CD4-positive, alpha-beta T cell (primary cell): ENCODE measurements at regions not wholly inside any gene's neighbourhood (a gene's known extent, or its start where the extent isn't known, plus 50 kb on each side); places are given as distances from the start of the nearest gene placed in this dataset.

Experiments used
- ATAC-seq: fragments of 200-7000 bp; cut with Tn5 transposase; one replicate; pipeline ENCODE4 v1.10.0; 2022; ENCODE audit warnings: mild to moderate bottlenecking; ENCODE audit not compliant: poor library complexity
- CTCF ChIA-PET: fragments of 350-600 bp; sonication (Branson Sonifier 250); formaldehyde crosslinking; loops from one replicate; lab custom pipeline; 2021; ENCODE audit warnings: antibody characterized with exemption, inconsistent platforms; lab: Charles Lee
- POLR2A ChIA-PET: fragments of 350-600 bp; sonication (Branson Sonifier 250); formaldehyde crosslinking; loops from one replicate; lab custom pipeline; 2021; ENCODE audit warnings: antibody characterized with exemption, inconsistent platforms; lab: Charles Lee
- DNase-seq, 14 experiments: peaks; one replicate each; pipeline ENCODE4 v3.0.0-alpha.2; 2013 to 2020; ENCODE audit warnings: mixed read lengths in 2 of 14
- H3K27ac ChIP-seq, 2 donors: one replicate each; pipeline versions ENCODE4 v1.5.1 to v1.7.0; 2013; ENCODE audit warnings: low read length in 2 of 2, low read depth in 1 of 2, mild to moderate bottlenecking in 1 of 2
- H3K27me3 ChIP-seq, 2 experiments: 1 replicate in 1 of 2; 2 replicates in 1 of 2; pipeline versions ENCODE4 v1.6.1 to v1.7.0; 2013; ENCODE audit warnings: low read length in 2 of 2, control low read depth in 1 of 2, mild to moderate bottlenecking in 1 of 2, moderate library complexity in 1 of 2; ENCODE audit not compliant: insufficient read depth in 2 of 2, control insufficient read depth in 1 of 2
- H3K36me3 ChIP-seq: one replicate; pipeline ENCODE4 v1.6.1; 2013; ENCODE audit warnings: low read length, control low read depth; ENCODE audit not compliant: insufficient read depth
- H3K4me1 ChIP-seq: one replicate; pipeline ENCODE4 v1.6.1; 2013; ENCODE audit warnings: low read length, control low read depth; ENCODE audit not compliant: insufficient read depth
- H3K4me3 ChIP-seq: one replicate; pipeline ENCODE4 v1.5.1; 2013; ENCODE audit warnings: mild to moderate bottlenecking, low read length, moderate library complexity
- H3K9me3 ChIP-seq, 2 experiments: 1 replicate in 1 of 2; 2 replicates in 1 of 2; pipeline versions ENCODE4 v1.6.1 to v1.7.0; 2013; ENCODE audit warnings: low read length in 2 of 2, mild to moderate bottlenecking in 2 of 2, control low read depth in 1 of 2, moderate library complexity in 1 of 2; ENCODE audit not compliant: control insufficient read depth in 1 of 2, insufficient read depth in 1 of 2
- H3K27ac Mint-ChIP-seq: one replicate; pipeline ENCODE4 v1.8.0; 2020; ENCODE audit warnings: mixed read lengths
- H3K27me3 Mint-ChIP-seq: one replicate; pipeline ENCODE4 v1.8.0; 2021; ENCODE audit warnings: mixed read lengths
- H3K36me3 Mint-ChIP-seq: one replicate; pipeline ENCODE4 v1.8.0; 2021; ENCODE audit warnings: low read depth, mixed read lengths
- H3K4me1 Mint-ChIP-seq: one replicate; pipeline ENCODE4 v1.8.0; 2021; ENCODE audit warnings: low read depth, mixed read lengths
- H3K4me3 Mint-ChIP-seq: one replicate; pipeline ENCODE4 v1.8.0; 2020; ENCODE audit warnings: mild to moderate bottlenecking, mixed read lengths
- H3K9me3 Mint-ChIP-seq: one replicate; pipeline ENCODE4 v1.8.0; 2020; ENCODE audit warnings: mixed read lengths
- intact Hi-C, 2 experiments: fragments of 100-400 bp; cut with DNase I in 1 of 2; cut with micrococcal nuclease in 1 of 2; formaldehyde crosslinking; loops; one replicate each; pipeline versions ENCODE4 v1.15.1 to v1.9.0; 2023 to 2025; cut with DNase I, micrococcal nuclease
- TF ChIP-seq, protein P1 (sequence below): fragments of 200-600 bp; IDR thresholded peaks from one replicate; pipeline ENCODE4 v1.8.0; 2022; ENCODE audit warnings: antibody characterized with exemption, mild to moderate bottlenecking

DNA sequence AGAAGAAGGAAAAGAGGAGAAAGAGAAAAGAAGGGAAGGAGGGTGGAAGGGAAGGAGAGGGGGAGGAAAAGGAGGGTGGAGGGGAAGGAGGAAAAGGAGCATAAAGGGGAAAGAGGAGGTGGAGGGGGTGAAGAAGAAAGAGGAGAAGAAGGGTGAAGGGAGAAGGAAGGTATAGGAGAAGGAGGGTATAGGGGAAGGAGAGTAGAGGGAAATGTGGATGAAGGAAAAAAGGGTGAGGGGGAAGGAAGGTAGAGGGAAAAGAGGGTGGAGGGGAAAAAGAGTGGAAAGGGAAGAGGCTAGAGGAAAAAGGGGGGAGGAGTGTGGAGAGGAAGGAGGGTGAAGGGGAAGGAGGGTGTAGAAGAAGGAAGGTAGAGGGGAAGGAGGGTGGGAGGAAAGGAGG, 928.6 kb downstream of the UQCRFS1 start:
- TF ChIP-seq, protein P1, sequence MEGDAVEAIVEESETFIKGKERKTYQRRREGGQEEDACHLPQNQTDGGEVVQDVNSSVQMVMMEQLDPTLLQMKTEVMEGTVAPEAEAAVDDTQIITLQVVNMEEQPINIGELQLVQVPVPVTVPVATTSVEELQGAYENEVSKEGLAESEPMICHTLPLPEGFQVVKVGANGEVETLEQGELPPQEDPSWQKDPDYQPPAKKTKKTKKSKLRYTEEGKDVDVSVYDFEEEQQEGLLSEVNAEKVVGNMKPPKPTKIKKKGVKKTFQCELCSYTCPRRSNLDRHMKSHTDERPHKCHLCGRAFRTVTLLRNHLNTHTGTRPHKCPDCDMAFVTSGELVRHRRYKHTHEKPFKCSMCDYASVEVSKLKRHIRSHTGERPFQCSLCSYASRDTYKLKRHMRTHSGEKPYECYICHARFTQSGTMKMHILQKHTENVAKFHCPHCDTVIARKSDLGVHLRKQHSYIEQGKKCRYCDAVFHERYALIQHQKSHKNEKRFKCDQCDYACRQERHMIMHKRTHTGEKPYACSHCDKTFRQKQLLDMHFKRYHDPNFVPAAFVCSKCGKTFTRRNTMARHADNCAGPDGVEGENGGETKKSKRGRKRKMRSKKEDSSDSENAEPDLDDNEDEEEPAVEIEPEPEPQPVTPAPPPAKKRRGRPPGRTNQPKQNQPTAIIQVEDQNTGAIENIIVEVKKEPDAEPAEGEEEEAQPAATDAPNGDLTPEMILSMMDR = no peak
- ATAC-seq = no peak

DNA sequence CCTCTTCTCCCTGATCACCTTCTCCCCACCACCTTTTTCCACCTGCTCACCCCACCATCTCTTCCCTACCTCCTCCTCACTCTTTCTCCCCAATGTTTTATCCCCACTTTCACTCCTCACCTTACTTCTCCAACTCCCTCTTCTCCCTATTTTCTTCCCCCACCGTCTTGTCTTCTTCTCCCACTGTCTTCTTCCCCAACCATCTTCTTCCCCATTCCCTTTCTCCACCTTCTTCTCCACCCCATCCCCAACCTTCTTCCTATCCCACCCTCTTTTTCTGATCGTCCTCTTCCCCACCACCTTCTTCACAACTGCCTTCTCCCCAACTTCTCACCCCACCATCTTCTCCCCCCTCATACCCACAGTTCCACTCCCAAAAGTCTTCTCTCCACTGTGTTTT, 929.4 kb downstream of the UQCRFS1 start:
- Histone ChIP-seq H3K36me3 (no peaks in the 10 kb centered on the region), H3K27ac (no peak overlapping the region), H3K9me3 (peaks cover 0 to 19% of the 10 kb centered on the region in 2 experiments), H3K4me1 (no peaks in the 10 kb centered on the region), H3K4me3 (no peak overlapping the region), H3K27me3 (no peaks in the 10 kb centered on the region)
- H3K27ac Mint-ChIP-seq = no peak overlapping the region
- CTCF ChIA-PET = no interaction called here
- H3K9me3 Mint-ChIP-seq = peaks cover 12% of the 10 kb centered on the region
- H3K4me1 Mint-ChIP-seq = no peaks in the 10 kb centered on the region
- H3K27me3 Mint-ChIP-seq = no peaks in the 10 kb centered on the region
- no peaks in the 10 kb centered on the region for H3K36me3 Mint-ChIP-seq
- intact Hi-C loops = no loop called here
- H3K4me3 Mint-ChIP-seq = no peak overlapping the region
- DNase-seq (no peak), ATAC-seq (no peak)
- TF ChIP-seq, protein P1 = no peak
- POLR2A ChIA-PET = no interaction called here

More for the DNA sequence above, 928.6 kb downstream of the UQCRFS1 start:
- CTCF ChIA-PET = no interaction called here
- Histone ChIP-seq H3K9me3 (peaks cover 0 to 22% of the 10 kb centered on the region in 2 experiments), H3K4me1 (no peaks in the 10 kb centered on the region), H3K27ac (no peak overlapping the region), H3K27me3 (no peaks in the 10 kb centered on the region), H3K36me3 (no peaks in the 10 kb centered on the region), H3K4me3 (no peak overlapping the region)
- Mint-ChIP-seq H3K9me3 (peaks cover 12% of the 10 kb centered on the region), H3K4me3 (no peak overlapping the region), H3K4me1 (no peaks in the 10 kb centered on the region), H3K27me3 (no peaks in the 10 kb centered on the region), H3K36me3 (no peaks in the 10 kb centered on the region), H3K27ac (no peak overlapping the region)
- POLR2A ChIA-PET = no interaction called here
- no peak for DNase-seq
- intact Hi-C loops = no loop called here

DNA sequence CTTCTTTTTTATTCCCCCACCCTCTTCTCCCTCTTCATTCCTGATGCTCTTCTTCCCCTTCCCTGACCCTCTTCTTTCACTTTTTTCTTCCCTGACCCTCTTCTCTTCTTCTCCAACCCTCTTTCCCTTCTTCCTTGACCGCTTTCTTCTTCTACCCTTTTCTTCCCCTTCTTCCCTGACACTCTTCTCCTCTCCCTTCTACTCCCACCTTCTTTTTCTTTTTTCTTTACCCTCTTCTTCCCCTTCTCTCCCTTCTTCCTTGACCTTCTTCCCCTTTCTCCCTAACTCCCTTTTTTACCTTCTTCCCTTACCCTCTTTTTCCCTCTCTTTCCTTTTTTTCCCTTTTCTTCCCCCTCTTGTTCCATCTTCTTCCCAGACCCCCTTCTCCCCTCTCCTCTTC, 931.3 kb downstream of the UQCRFS1 start:
- Histone ChIP-seq H3K4me3 (no peak overlapping the region), H3K36me3 (no peaks in the 10 kb centered on the region), H3K4me1 (no peaks in the 10 kb centered on the region), H3K27me3 (no peaks in the 10 kb centered on the region), H3K9me3 (peaks cover 0 to 12% of the 10 kb centered on the region in 2 experiments), H3K27ac (no peak overlapping the region)
- DNase-seq (no peak), ATAC-seq (no peak)
- Mint-ChIP-seq H3K36me3 (no peaks in the 10 kb centered on the region), H3K27ac (no peak overlapping the region), H3K4me3 (no peak overlapping the region), H3K9me3 (peaks cover 9% of the 10 kb centered on the region), H3K27me3 (no peaks in the 10 kb centered on the region), H3K4me1 (no peaks in the 10 kb centered on the region)
- TF ChIP-seq, protein P1 = no peak
- intact Hi-C loops = no loop called here
- POLR2A ChIA-PET = no interaction called here
- CTCF ChIA-PET = no interaction called here
